ENCODE measurements at regions not wholly inside any gene's neighbourhood (a gene's known extent, or its start where the extent isn't known, plus 50 kb on each side); places are given as distances from the start of the nearest gene placed in this dataset.

- Histone ChIP-seq H2BK15ac (ENCODE audit: low read length) (no peak overlapping the region), H2AK5ac (ENCODE audit: low read depth, low read length) (no peak overlapping the region), H3K56ac (replicated peaks; ENCODE audit: insufficient read length, low read depth, low read length) (no peak overlapping the region), H3K27ac (ENCODE audit: low read depth, low read length) (no peak overlapping the region), H3K14ac (ENCODE audit: insufficient read length) (no peak overlapping the region), H3K23ac (ENCODE audit: insufficient read length) (no peak overlapping the region), H3K36me3 (ENCODE audit: control insufficient read depth in 2 of 4, insufficient read depth in 4 of 4, low read length in 3 of 4) (no peaks in the 10 kb centered on the region), H2BK12ac (ENCODE audit: low read depth, low read length) (no peak overlapping the region), H4K8ac (ENCODE audit: extremely low read depth, insufficient read depth, low read length) (no peak overlapping the region), H4K20me1 (replicated peaks in 1 of 2; ENCODE audit: control insufficient read depth in 1 of 2, insufficient read depth in 2 of 2, low read length in 2 of 2) (no peaks in the 10 kb centered on the region), H3K4me1 (replicated peaks in 1 of 4; ENCODE audit: control insufficient read depth in 3 of 4, insufficient read depth in 4 of 4, low read length in 3 of 4) (no peaks in the 10 kb centered on the region), H3K27me3 (replicated peaks in 1 of 4; ENCODE audit: control insufficient read depth in 3 of 4, extremely low read depth in 1 of 4, insufficient read depth in 3 of 4, low read length in 3 of 4) (no peaks in the 10 kb centered on the region), H3K9ac (replicated peaks in 1 of 4; ENCODE audit: extremely low read depth in 1 of 4, low read depth in 3 of 4, low read length in 3 of 4) (no peak overlapping the region), H2AFZ (ENCODE audit: low read length) (no peak overlapping the region), H3K23me2 (ENCODE audit: low read depth, low read length) (no peaks in the 10 kb centered on the region), H4K91ac (replicated peaks; ENCODE audit: insufficient read length, low read length) (no peak overlapping the region), H2BK20ac (ENCODE audit: low read length) (no peak overlapping the region), H3K18ac (ENCODE audit: extremely low read depth, low read length) (no peak overlapping the region), H3K79me1 (ENCODE audit: low read depth, low read length) (no peaks in the 10 kb centered on the region), H4K5ac (ENCODE audit: insufficient read length, low read depth, low read length) (no peak overlapping the region), H3K4ac (replicated peaks; ENCODE audit: insufficient read length, low read depth, low read length) (no peak overlapping the region), H3K79me2 (ENCODE audit: control insufficient read depth in 1 of 2, insufficient read depth in 2 of 2, low read length in 2 of 2) (no peaks in the 10 kb centered on the region), H2BK120ac (replicated peaks; ENCODE audit: low read depth, low read length) (no peak overlapping the region), H3K9me3 (ENCODE audit: insufficient read depth in 2 of 2, low read depth in 1 of 2, low read length in 1 of 2) (no peaks in the 10 kb centered on the region), H3K4me2 (ENCODE audit: insufficient read depth in 1 of 2, low read depth in 2 of 2, low read length in 2 of 2) (no peak overlapping the region), H3K4me3 (ENCODE audit: extremely low read depth in 1 of 4, insufficient read depth in 2 of 4, low read depth in 3 of 4, low read length in 4 of 4) (no peak overlapping the region), H2BK5ac (ENCODE audit: low read depth, low read length) (no peak overlapping the region)
- FAIRE-seq (no peak), DNase-seq (ENCODE audit: low read depth in 1 of 2, low spot score in 2 of 2) (no peak)
- CTCF ChIA-PET (ENCODE audit: partially characterized antibody), result interaction anchor here (0.7 to 1.7 kb wide), 5 partner anchors 10 to 167 kb away, joined by 3 to 10 read pairs (median 4); no protein-coding TSS in a partner anchor
- POLR2A ChIA-PET (ENCODE audit: partially characterized antibody), result no interaction called here
- TF ChIP-seq RXRA (IDR thresholded peaks at IDR 0.05; ENCODE audit: insufficient read depth, low read depth, low read length) (no peak), GABPA (IDR thresholded peaks at IDR 0.05; ENCODE audit: borderline replicate concordance, insufficient read depth, low read length) (no peak), RBBP5 (IDR thresholded peaks at IDR 0.05; ENCODE audit: borderline replicate concordance, low read depth, low read length) (no peak), KDM4A (IDR thresholded peaks at IDR 0.05; ENCODE audit: low read depth, low read length, severe bottlenecking) (no peak), FOSL1 (IDR thresholded peaks at IDR 0.05; ENCODE audit: insufficient read depth, low read depth, low read length) (no peak), GTF2F1 (IDR thresholded peaks at IDR 0.05; ENCODE audit: borderline replicate concordance, low read depth, low read length) (no peak), E2F6 (IDR thresholded peaks at IDR 0.05) (no peak), CHD2 (IDR thresholded peaks at IDR 0.05; ENCODE audit: low read length) (no peak), TAF7 (optimal IDR thresholded peaks at IDR 0.05; ENCODE audit: borderline replicate concordance, low read depth, low read length) (no peak), RAD21 (IDR thresholded peaks at IDR 0.05 in 1 of 2, conservative IDR thresholded peaks at IDR 0.05 in 1 of 2; ENCODE audit: low read depth in 2 of 2, low read length in 2 of 2) (no peak)
- 93% methylated on average over 3 of the region's 3 CpGs; no CpG with 5 or more reads in 1 of the 2 experiments for WGBS, 2 experiments (ENCODE audit: extremely low coverage in 1 of 2, insufficient coverage in 1 of 2, insufficient read length in 1 of 2, insufficient replicate concordance in 2 of 2, low coverage in 1 of 2, low lambda C conversion rate in 2 of 2, missing lambda C conversion rate in 1 of 2)
These were observed 251.1 kb upstream of the PSMD7 start for GRCh38 chr16:74045513-74045912.

All from H1 (cell line).